ENCODE measurements at regions not wholly inside any gene's neighbourhood (a gene's known extent, or its start where the extent isn't known, plus 50 kb on each side); places are given as distances from the start of the nearest gene placed in this dataset.

- no peak overlapping the region for H3K4me2 ChIP-seq (ENCODE audit: insufficient read depth, low read length)
- no peaks in the 10 kb centered on the region for H3K79me2 ChIP-seq (ENCODE audit: control insufficient read depth, insufficient read depth, low read length)
- H3K4me1 ChIP-seq (ENCODE audit: control insufficient read depth, extremely low read depth, insufficient read depth, low read length): no peaks in the 10 kb centered on the region
- no peak overlapping the region for H2AFZ ChIP-seq (ENCODE audit: low read depth, low read length)
- TF ChIP-seq EZH2 (IDR thresholded peaks at IDR 0.05; ENCODE audit: borderline replicate concordance, low read depth, low read length, severe bottlenecking): no peak
- TF ChIP-seq GATA2 (IDR thresholded peaks at IDR 0.05; ENCODE audit: insufficient read depth, insufficient read length, low read depth, low read length): no peak
- no peak for TF ChIP-seq POLR2AphosphoS5 (IDR thresholded peaks at IDR 0.05; ENCODE audit: insufficient read depth, low read depth, low read length)
- no peak for TF ChIP-seq JUN (IDR thresholded peaks at IDR 0.05; ENCODE audit: borderline replicate concordance, insufficient read depth, insufficient read length, low read depth)
- no peak for TF ChIP-seq MAX (IDR thresholded peaks at IDR 0.05; ENCODE audit: insufficient read depth, insufficient read length)
- no peak for TF ChIP-seq POLR2A (IDR thresholded peaks at IDR 0.05; ENCODE audit: low read depth, low read length)
- TF ChIP-seq CTCF (IDR thresholded peaks at IDR 0.05; ENCODE audit: extremely low read depth in 1 of 2, insufficient read depth in 1 of 2, low read depth in 1 of 2, low read length in 2 of 2): no peak
- TF ChIP-seq MYC (IDR thresholded peaks at IDR 0.05; ENCODE audit: low read depth, low read length): no peak
- no peak for TF ChIP-seq FOS (IDR thresholded peaks at IDR 0.05; ENCODE audit: borderline replicate concordance, insufficient read depth, low read length)
- no peaks in the 10 kb centered on the region for H4K20me1 ChIP-seq (replicated peaks; ENCODE audit: control insufficient read depth, extremely low read depth, insufficient read depth, low read length)
- H3K36me3 ChIP-seq (ENCODE audit: control insufficient read depth in 2 of 2, extremely low read depth in 1 of 2, insufficient read depth in 2 of 2, low read length in 2 of 2): no peaks in the 10 kb centered on the region
- ChIA-PET CTCF (no interaction called here), POLR2A (interaction anchor here (0.7 kb wide), 1 partner anchor 42 kb away, joined by 4 read pairs; no protein-coding TSS in a partner anchor)
- no peak overlapping the region for H3K27ac ChIP-seq (ENCODE audit: insufficient read depth, low read depth, low read length)
- H3K9me3 ChIP-seq (replicated peaks; ENCODE audit: control insufficient read depth, insufficient read depth, low read length): no peaks in the 10 kb centered on the region
- dilution Hi-C loops (cut with MboI; ENCODE audit: extremely low pct_ligation_motif_present, low sequenced_read_pairs) (no loop called here), intact Hi-C loops (cut with micrococcal nuclease) (no loop called here)
- no TSS peak for BruUV-seq (replicated peaks)
- H3K4me3 ChIP-seq (replicated peaks in 1 of 3; ENCODE audit: insufficient read depth in 1 of 3, low read depth in 1 of 3, low read length in 3 of 3): no peak overlapping the region
- H3K27me3 ChIP-seq (ENCODE audit: control insufficient read depth in 2 of 2, insufficient read depth in 2 of 2, low read length in 2 of 2): peaks cover 2% of the 10 kb centered on the region in 2 experiments
- no peaks in the 10 kb centered on the region for H3K9me1 ChIP-seq (replicated peaks; ENCODE audit: control insufficient read depth, extremely low read depth, insufficient read depth, low read length)
- no peak overlapping the region for H3K9ac ChIP-seq (replicated peaks; ENCODE audit: extremely low read depth, insufficient read depth, low read length)
- DNase-seq (ENCODE audit: low read depth, low spot score): no peak
- no peak for FAIRE-seq
These were observed 67.3 kb upstream of the EGLN3 start for GRCh38 chr14:34018125-34018524.

All from endothelial cell of umbilical vein (primary cell).